ENCODE measurements at regions not wholly inside any gene's neighbourhood (a gene's known extent, or its start where the extent isn't known, plus 50 kb on each side); places are given as distances from the start of the nearest gene placed in this dataset.
"Not testable (repeated sequence)": the region's sequence is repeated elsewhere in the genome, so short reads cannot be mapped to it uniquely, and the experiment has no call there.

GRCh38 chr6:40849546-40849945 lies 189.5 kb downstream of the UNC5CL start:
- H3K9me3 ChIP-seq (replicated peaks in 1 of 11), result peaks cover 0 to 9% (median 0%) of the 10 kb centered on the region in 11 experiments; a peak in 3 of 22 replicates
- no peak overlapping the region for H3K27ac ChIP-seq
- no peaks in the 10 kb centered on the region for H3K27me3 ChIP-seq
- no peak overlapping the region for H3K9ac ChIP-seq
- no peak overlapping the region for H3K4me3 ChIP-seq
- H4K20me1 ChIP-seq, result no peaks in the 10 kb centered on the region
- peaks cover 5 to 14% (median 8%) of the 10 kb centered on the region in 10 experiments; a peak in 15 of 20 replicates for H3K4me1 ChIP-seq
- H3K4me2 ChIP-seq, result no peak overlapping the region
- no peaks in the 10 kb centered on the region for H3K36me3 ChIP-seq
- TF ChIP-seq Cebpa-rat (IDR thresholded peaks at IDR 0.05), result no peak

- no peak overlapping the region for H3K27ac ChIP-seq
- H3K4me2 ChIP-seq, result no peak overlapping the region
- H3K36me3 ChIP-seq, result no peaks in the 10 kb centered on the region
- H3K9ac ChIP-seq, result no peak overlapping the region
- H3K27me3 ChIP-seq, result no peaks in the 10 kb centered on the region
- no peaks in the 10 kb centered on the region for H4K20me1 ChIP-seq
- H3K4me1 ChIP-seq, result peaks cover 5 to 14% (median 8%) of the 10 kb centered on the region in 10 experiments; a peak in 15 of 20 replicates
- peaks cover 0 to 9% (median 0%) of the 10 kb centered on the region in 11 experiments; a peak in 3 of 22 replicates for H3K9me3 ChIP-seq (replicated peaks in 1 of 11)
- H3K4me3 ChIP-seq, result no peak overlapping the region
- TF ChIP-seq Cebpa-rat (IDR thresholded peaks at IDR 0.05), result no peak
These were observed 190.0 kb downstream of the UNC5CL start for GRCh38 chr6:40848868-40849514.

GRCh38 chr6:40848038-40848437 lies 191.0 kb downstream of the UNC5CL start:
- H3K9me3 ChIP-seq (replicated peaks in 1 of 11), result peaks cover 0 to 6% (median 0%) of the 10 kb centered on the region in 11 experiments; a peak in 3 of 22 replicates
- no peaks in the 10 kb centered on the region for H3K36me3 ChIP-seq
- H3K9ac ChIP-seq, result no peak overlapping the region
- no peak overlapping the region for H3K27ac ChIP-seq
- no peaks in the 10 kb centered on the region for H4K20me1 ChIP-seq
- no peak overlapping the region for H3K4me2 ChIP-seq
- peaks cover 3 to 7% (median 6%) of the 10 kb centered on the region in 10 experiments; a peak in 15 of 20 replicates for H3K4me1 ChIP-seq
- no peak overlapping the region for H3K4me3 ChIP-seq
- no peak for TF ChIP-seq Cebpa-rat (IDR thresholded peaks at IDR 0.05)
- H3K27me3 ChIP-seq, result no peaks in the 10 kb centered on the region

GRCh38 chr6:40845553-40845952 lies 193.5 kb downstream of the UNC5CL start:
- H3K27me3 ChIP-seq, result no peaks in the 10 kb centered on the region
- TF ChIP-seq Cebpa-rat (IDR thresholded peaks at IDR 0.05), result no peak
- H3K27ac ChIP-seq, result no peak overlapping the region
- H4K20me1 ChIP-seq, result no peaks in the 10 kb centered on the region
- no peak overlapping the region for H3K9ac ChIP-seq
- H3K4me3 ChIP-seq, result no peak overlapping the region
- H3K9me3 ChIP-seq (replicated peaks in 1 of 11), result 0 out of 22 replicates have a peak, but pooled peaks cover 0 to 5% (median 0%) of the 10 kb centered on the region in 11 experiments
- peaks cover 0 to 6% (median 0%) of the 10 kb centered on the region in 10 experiments; a peak in 3 of 20 replicates for H3K4me1 ChIP-seq
- no peaks in the 10 kb centered on the region for H3K36me3 ChIP-seq
- no peak overlapping the region for H3K4me2 ChIP-seq

- H3K36me3 ChIP-seq, result no peaks in the 10 kb centered on the region
- TF ChIP-seq Cebpa-rat (IDR thresholded peaks at IDR 0.05), result no peak
- 0 out of 22 replicates have a peak, but pooled peaks cover 0 to 5% (median 0%) of the 10 kb centered on the region in 11 experiments for H3K9me3 ChIP-seq (replicated peaks in 1 of 11)
- no peak overlapping the region for H3K4me2 ChIP-seq
- H3K9ac ChIP-seq, result no peak overlapping the region
- no peaks in the 10 kb centered on the region for H4K20me1 ChIP-seq
- H3K4me3 ChIP-seq, result no peak overlapping the region
- no peak overlapping the region for H3K27ac ChIP-seq
- no peaks in the 10 kb centered on the region for H3K27me3 ChIP-seq
- H3K4me1 ChIP-seq, result peaks cover 0 to 6% (median 0%) of the 10 kb centered on the region in 10 experiments; a peak in 3 of 20 replicates
These were observed 194.8 kb downstream of the UNC5CL start for GRCh38 chr6:40844246-40844645.

- 0 out of 22 replicates have a peak, but pooled peaks cover 0 to 5% (median 0%) of the 10 kb centered on the region in 11 experiments for H3K9me3 ChIP-seq (replicated peaks in 1 of 11)
- no peak overlapping the region for H3K4me2 ChIP-seq
- no peak overlapping the region for H3K9ac ChIP-seq
- no peaks in the 10 kb centered on the region for H3K27me3 ChIP-seq
- H3K4me3 ChIP-seq, result no peak overlapping the region
- peaks cover 0 to 6% (median 0%) of the 10 kb centered on the region in 10 experiments; a peak in 3 of 20 replicates for H3K4me1 ChIP-seq
- no peaks in the 10 kb centered on the region for H3K36me3 ChIP-seq
- no peak for TF ChIP-seq Cebpa-rat (IDR thresholded peaks at IDR 0.05)
- no peak overlapping the region for H3K27ac ChIP-seq
- no peaks in the 10 kb centered on the region for H4K20me1 ChIP-seq
These were observed 197.3 kb downstream of the UNC5CL start for GRCh38 chr6:40841721-40842120.

- Histone ChIP-seq H3K27me3 (no peaks in the 10 kb centered on the region), H3K4me2 (no peak overlapping the region), H3K9me3 (replicated peaks in 1 of 11) (no peaks in the 10 kb centered on the region), H3K9ac (no peak overlapping the region), H3K4me1 (no peaks in the 10 kb centered on the region), H4K20me1 (no peaks in the 10 kb centered on the region), H3K36me3 (no peaks in the 10 kb centered on the region), H3K4me3 (no peak overlapping the region), H3K27ac (no peak overlapping the region)
- no peak for TF ChIP-seq Cebpa-rat (IDR thresholded peaks at IDR 0.05)
These were observed 206.3 kb downstream of the UNC5CL start for GRCh38 chr6:40832691-40833090.

- Histone ChIP-seq H3K4me1 (no peaks in the 10 kb centered on the region), H3K36me3 (no peaks in the 10 kb centered on the region), H3K4me2 (no peak overlapping the region), H3K9me3 (replicated peaks in 1 of 11) (no peaks in the 10 kb centered on the region), H4K20me1 (no peaks in the 10 kb centered on the region), H3K4me3 (no peak overlapping the region), H3K27ac (no peak overlapping the region), H3K27me3 (no peaks in the 10 kb centered on the region), H3K9ac (no peak overlapping the region)
- TF ChIP-seq Cebpa-rat (IDR thresholded peaks at IDR 0.05), result no peak
These were observed 207.6 kb downstream of the UNC5CL start for GRCh38 chr6:40831381-40831780.

- no peak overlapping the region for H3K4me2 ChIP-seq
- H3K27ac ChIP-seq, result no peak overlapping the region
- no peaks in the 10 kb centered on the region for H3K4me1 ChIP-seq
- H3K36me3 ChIP-seq, result no peaks in the 10 kb centered on the region
- H3K4me3 ChIP-seq, result no peak overlapping the region
- no peaks in the 10 kb centered on the region for H4K20me1 ChIP-seq
- H3K9me3 ChIP-seq (replicated peaks in 1 of 11), result no peaks in the 10 kb centered on the region
- H3K27me3 ChIP-seq, result no peaks in the 10 kb centered on the region
- no peak overlapping the region for H3K9ac ChIP-seq
- TF ChIP-seq Cebpa-rat (IDR thresholded peaks at IDR 0.05), result no peak
These were observed 213.9 kb downstream of the UNC5CL start for GRCh38 chr6:40825102-40825501.

- H3K4me1 ChIP-seq; H3K4me3 ChIP-seq; H3K36me3 ChIP-seq; H3K27me3 ChIP-seq; H3K9me3 ChIP-seq (replicated peaks in 1 of 11); H3K9ac ChIP-seq; H4K20me1 ChIP-seq; H3K4me2 ChIP-seq; H3K27ac ChIP-seq: not testable (repeated sequence)
These were observed 214.8 kb downstream of the UNC5CL start for GRCh38 chr6:40823917-40824891.

Measured in BLaER1 treated with 17β-estradiol and CSF1 and Interleukin-3, amounts not matched to agents 10 nM and 100 nM (cell line).